IPS-15b (cell line): ENCODE measurements at regions not wholly inside any gene's neighbourhood (a gene's known extent, or its start where the extent isn't known, plus 50 kb on each side); places are given as distances from the start of the nearest gene placed in this dataset.
"Not testable (repeated sequence)": the region's sequence is repeated elsewhere in the genome, so short reads cannot be mapped to it uniquely, and the experiment has no call there.

Experiments used
- H3K27me3 ChIP-seq: one replicate; pipeline ENCODE4 v1.6.1; 2013; ENCODE audit warnings: low read length; ENCODE audit not compliant: control insufficient read depth, insufficient read depth
- H3K36me3 ChIP-seq: one replicate; pipeline ENCODE4 v1.6.1; 2013; ENCODE audit warnings: low read length; ENCODE audit not compliant: control insufficient read depth, insufficient read depth
- H3K4me1 ChIP-seq: one replicate; pipeline ENCODE4 v1.6.1; 2013; ENCODE audit warnings: mild to moderate bottlenecking, low read length; ENCODE audit not compliant: control insufficient read depth, insufficient read depth
- H3K4me3 ChIP-seq: one replicate; pipeline ENCODE4 v1.5.1; 2013; ENCODE audit warnings: low read depth, low read length
- H3K9ac ChIP-seq: one replicate; pipeline ENCODE4 v1.6.1; 2013; ENCODE audit warnings: low read depth, mild to moderate bottlenecking, low read length
- H3K9me3 ChIP-seq: one replicate; pipeline ENCODE4 v1.6.1; 2013; ENCODE audit warnings: mild to moderate bottlenecking, low read length; ENCODE audit not compliant: control insufficient read depth, insufficient read depth

DNA sequence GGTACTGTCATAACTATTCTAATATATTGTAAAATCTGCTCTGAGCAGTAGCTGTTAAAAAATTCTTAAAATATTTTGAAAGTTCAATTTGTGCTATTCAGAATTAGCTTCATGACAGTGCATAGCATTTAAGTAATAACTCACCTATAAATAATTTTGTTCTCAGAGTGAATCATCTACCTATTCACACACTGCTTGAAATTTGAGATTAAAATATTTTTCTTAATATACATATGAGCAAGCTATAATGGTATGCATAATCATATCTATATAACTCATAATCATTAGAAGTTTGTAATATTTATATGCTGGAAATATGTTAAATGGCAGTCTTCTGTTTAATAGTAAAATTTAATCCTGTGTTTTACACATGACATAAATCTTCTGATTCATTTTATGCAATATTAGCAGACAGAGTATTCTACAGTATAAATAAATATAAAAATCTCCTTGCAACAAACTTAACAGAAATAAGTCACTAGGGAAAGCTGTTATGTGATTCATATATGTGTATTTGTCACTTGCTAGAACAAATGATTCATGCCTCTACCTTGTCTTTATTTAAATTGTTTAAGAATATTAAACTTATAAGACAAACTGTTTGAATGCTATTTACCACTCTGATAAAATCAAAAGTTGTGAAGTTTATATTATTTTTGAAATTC, 710.8 kb downstream of the PLOD2 start:
- H3K4me3 ChIP-seq: no peak overlapping the region
- no peaks in the 10 kb centered on the region for H3K9me3 ChIP-seq
- H3K4me1 ChIP-seq: no peaks in the 10 kb centered on the region
- H3K27me3 ChIP-seq: no peaks in the 10 kb centered on the region
- no peak overlapping the region for H3K9ac ChIP-seq
- no peaks in the 10 kb centered on the region for H3K36me3 ChIP-seq

DNA sequence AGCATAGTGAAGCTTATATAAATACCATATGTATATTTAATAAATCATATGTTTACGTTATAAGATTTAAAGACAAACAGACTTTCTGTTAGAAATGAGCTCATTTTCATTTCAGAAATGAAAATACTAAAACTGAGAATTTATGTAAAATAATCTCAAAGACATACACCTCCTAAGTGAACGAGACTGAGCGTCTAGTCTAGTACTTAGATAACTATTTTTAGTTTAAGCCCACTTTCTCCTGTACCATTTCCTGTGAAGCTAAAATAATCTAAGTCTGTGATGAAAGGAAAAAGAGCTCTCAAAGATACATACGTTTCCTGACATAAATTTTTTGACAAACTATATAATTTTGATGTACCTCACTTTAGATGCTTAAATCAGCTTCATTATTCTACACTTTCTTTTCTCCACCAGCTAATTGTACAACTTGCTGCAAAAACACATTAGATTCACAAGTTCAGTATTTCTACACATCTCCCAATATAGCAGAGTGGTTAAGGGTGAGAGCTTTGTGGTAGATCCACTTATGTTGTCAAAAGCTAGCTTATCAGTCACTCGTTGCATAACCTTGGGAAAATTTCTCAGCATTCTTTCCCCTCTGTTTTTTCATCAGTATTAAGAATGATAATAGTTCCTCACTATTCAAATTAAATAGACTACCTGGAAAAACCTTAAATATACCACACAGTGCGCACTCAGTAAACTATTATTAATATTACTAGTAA, 703.0 kb downstream of the PLOD2 start:
- Histone ChIP-seq H3K36me3 (no peaks in the 10 kb centered on the region), H3K4me1 (no peaks in the 10 kb centered on the region), H3K4me3 (no peak overlapping the region), H3K9me3 (no peaks in the 10 kb centered on the region), H3K27me3 (no peaks in the 10 kb centered on the region), H3K9ac (no peak overlapping the region)

DNA sequence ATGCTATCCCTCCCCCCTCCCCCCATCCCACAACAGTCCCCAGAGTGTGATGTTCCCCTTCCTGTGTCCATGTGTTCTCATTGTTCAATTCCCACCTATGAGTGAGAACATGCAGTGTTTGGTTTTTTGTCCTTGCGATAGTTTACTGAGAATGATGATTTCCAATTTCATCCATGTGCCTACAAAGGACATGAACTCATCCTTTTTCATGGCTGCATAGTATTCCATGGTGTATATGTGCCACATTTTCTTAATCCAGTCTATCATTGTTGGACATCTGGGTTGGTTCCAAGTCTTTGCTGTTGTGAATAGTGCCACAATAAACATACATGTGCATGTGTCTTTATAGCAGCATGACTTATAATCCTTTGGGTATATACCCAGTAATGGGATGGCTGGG, 701.3 kb downstream of the PLOD2 start:
- not testable (repeated sequence) for H3K4me1 ChIP-seq, H3K9ac ChIP-seq, H3K4me3 ChIP-seq, H3K27me3 ChIP-seq, H3K9me3 ChIP-seq, H3K36me3 ChIP-seq

DNA sequence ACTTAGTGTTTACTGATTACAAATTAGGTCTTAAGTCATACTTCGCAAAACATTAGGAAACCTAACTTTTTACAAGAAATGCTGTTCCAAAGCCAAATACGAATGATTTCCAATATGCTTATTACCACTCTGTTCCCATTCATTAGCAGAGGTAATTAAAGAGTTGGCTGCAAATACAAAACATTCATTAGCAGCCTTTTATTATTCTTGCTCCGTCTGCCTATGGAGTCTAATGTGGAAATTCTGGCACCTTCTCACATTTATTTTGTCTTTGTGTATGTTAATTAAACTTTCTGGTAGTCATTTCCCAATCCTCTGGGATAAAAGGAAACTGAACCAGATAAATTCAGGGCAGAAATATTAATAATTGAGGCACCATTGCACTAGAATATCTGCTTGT, 689.0 kb downstream of the PLOD2 start:
- no peak overlapping the region for H3K4me3 ChIP-seq
- no peaks in the 10 kb centered on the region for H3K4me1 ChIP-seq
- no peaks in the 10 kb centered on the region for H3K9me3 ChIP-seq
- no peaks in the 10 kb centered on the region for H3K36me3 ChIP-seq
- H3K9ac ChIP-seq: no peak overlapping the region
- H3K27me3 ChIP-seq: no peaks in the 10 kb centered on the region

DNA sequence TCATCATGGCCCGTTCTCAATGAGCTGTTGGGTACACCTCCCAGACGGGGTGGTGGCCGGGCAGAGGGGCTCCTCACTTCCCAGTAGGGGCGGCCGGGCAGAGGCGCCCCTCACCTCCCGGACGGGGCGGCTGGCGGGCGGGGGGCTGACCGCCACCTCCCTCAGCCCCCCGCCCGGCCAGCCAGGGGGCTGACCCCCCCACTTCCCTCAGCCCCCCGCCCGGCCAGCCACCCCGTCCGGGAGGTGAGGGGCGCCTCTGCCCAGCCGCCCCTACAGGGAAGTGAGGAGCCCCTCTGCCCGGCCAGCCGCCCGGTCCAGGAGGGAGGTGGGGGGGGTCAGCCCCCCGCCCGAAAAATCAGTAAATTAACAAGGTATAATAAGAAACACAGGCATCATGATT, 678.2 kb downstream of the PLOD2 start:
- H3K9me3 ChIP-seq, H3K4me3 ChIP-seq, H3K4me1 ChIP-seq, H3K27me3 ChIP-seq, H3K9ac ChIP-seq, H3K36me3 ChIP-seq: not testable (repeated sequence)

DNA sequence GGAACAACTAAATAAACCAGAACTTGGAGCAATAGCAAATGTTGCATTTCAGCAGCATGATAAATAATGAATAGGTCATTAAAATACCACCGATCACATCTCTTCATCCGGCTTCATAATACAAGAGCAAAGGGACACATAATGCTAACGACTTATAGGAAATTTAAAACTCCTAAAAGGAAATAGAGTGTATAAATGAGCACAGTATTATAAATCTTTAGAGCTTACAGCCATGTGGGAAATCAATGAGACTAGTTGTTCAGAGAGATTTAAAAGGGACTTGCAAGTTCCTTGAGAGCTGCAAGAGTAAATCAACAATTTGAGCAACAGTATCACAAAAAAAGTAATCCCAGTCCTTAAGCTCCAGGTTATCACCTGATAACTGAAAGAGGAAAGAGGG, 677.0 kb downstream of the PLOD2 start:
- H3K9me3 ChIP-seq: no peaks in the 10 kb centered on the region
- H3K27me3 ChIP-seq: no peaks in the 10 kb centered on the region
- H3K4me3 ChIP-seq: no peak overlapping the region
- H3K36me3 ChIP-seq: no peaks in the 10 kb centered on the region
- H3K4me1 ChIP-seq: no peaks in the 10 kb centered on the region
- H3K9ac ChIP-seq: no peak overlapping the region

DNA sequence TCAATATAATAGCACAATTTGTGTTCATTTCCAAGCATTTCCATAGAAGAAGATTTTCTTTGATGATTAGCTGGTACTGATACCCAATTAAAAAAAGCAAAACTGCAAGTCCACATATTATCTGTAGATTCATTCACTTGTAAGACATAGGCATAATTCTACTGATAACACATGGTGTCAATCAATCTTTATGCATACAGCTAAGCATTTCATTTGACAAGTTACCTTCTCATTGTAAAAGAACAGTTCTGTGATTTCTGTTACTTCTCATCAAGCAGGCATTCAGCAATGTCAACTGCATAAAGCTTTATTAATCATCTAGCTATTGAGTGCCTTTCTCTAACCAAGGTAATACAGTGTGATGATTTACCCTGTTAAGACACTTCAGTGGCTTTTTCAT, 672.0 kb downstream of the PLOD2 start:
- Histone ChIP-seq H3K4me1 (no peaks in the 10 kb centered on the region), H3K9me3 (no peaks in the 10 kb centered on the region), H3K36me3 (no peaks in the 10 kb centered on the region), H3K27me3 (no peaks in the 10 kb centered on the region), H3K4me3 (no peak overlapping the region), H3K9ac (no peak overlapping the region)

DNA sequence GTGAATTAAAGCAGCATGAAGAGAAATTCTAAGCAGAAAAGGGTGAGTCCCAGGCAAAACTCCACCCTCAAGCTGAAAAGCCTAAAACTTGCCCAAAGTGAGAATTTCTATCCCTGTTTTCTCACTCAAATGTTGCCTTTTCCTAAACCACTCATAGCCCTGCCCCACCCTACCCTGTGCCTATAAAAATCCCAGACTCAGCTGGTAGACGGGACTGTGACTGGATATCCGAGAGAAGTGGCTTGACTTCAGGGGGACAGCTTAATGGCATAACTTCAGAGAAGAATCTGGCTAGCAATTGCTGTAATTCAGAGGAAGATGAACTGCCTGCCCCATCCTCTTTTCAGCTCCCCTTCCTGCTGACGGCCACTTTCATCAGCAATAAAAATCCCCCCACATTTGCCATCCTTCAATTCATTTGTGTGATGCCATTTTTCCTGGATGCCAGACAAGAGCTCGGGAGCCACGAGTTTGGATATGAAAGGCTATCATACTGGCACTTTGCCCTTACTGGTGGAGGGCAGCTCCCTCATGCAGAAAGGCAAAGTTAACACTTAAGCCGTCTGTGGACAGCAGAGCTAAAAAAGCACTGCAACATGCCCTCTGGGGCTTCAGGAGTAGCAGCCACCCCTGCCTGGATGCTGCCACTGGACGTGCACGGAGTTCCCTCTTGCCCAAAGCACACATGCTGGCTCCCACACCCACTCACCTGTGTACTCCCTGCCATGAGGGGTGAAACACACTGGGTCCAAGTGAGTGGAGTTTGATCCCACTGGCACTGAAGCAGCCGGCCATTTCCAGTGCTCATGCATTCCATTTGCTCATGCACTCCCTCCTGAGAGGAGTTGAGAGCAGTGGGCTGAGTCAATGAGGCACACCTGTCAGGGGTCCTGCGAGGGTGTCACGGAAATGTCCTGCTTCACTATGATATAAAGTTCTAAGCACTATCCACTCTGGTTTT, 670.6 kb downstream of the PLOD2 start:
- Histone ChIP-seq H3K27me3 (no peaks in the 10 kb centered on the region), H3K4me1 (no peaks in the 10 kb centered on the region), H3K9me3 (no peaks in the 10 kb centered on the region), H3K4me3 (no peak overlapping the region), H3K9ac (peak overlapping the region; percentile 42), H3K36me3 (no peaks in the 10 kb centered on the region)

DNA sequence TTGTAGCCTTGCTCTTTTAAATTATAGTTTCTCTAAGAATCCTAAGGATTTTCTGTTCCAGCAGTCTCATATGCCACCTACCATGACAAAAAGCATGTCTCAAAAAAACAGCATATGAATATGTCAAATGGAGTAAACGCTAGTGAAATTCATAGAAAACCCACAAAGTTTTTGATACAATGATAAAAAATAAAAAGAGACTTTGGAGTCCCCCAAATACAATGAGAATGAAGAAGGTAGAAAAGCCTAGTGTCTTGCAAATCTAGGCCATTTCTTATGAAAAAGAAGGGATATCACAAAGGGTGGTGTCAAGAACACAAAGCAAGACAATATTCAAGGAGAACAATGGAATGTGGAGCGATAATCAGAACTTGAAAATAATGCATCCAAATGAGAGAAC, 668.5 kb downstream of the PLOD2 start:
- no peaks in the 10 kb centered on the region for H3K9me3 ChIP-seq
- no peak overlapping the region for H3K4me3 ChIP-seq
- no peaks in the 10 kb centered on the region for H3K4me1 ChIP-seq
- no peaks in the 10 kb centered on the region for H3K36me3 ChIP-seq
- no peak overlapping the region for H3K9ac ChIP-seq
- H3K27me3 ChIP-seq: no peaks in the 10 kb centered on the region

DNA sequence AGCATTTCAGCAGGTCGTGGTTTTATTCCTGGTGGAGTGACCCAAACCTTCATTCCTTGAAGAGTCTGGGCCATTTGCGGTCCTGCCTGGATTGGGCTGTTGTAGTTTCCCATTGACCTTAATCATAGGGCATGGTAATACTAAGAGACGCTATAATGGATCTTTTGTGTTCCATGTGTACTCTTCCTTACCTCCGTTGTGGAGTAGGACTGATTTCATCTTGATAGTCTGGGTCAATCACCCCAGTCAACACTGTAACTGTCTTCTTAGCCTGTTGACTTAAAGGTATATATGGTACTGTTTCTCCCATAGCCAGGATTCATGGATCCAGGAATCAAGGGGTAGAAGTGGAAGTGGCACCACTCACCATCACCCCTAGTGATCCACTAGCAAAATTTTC, 643.6 kb downstream of the PLOD2 start:
- H3K9ac ChIP-seq, H3K36me3 ChIP-seq, H3K9me3 ChIP-seq, H3K4me1 ChIP-seq, H3K4me3 ChIP-seq, H3K27me3 ChIP-seq: not testable (repeated sequence)

DNA sequence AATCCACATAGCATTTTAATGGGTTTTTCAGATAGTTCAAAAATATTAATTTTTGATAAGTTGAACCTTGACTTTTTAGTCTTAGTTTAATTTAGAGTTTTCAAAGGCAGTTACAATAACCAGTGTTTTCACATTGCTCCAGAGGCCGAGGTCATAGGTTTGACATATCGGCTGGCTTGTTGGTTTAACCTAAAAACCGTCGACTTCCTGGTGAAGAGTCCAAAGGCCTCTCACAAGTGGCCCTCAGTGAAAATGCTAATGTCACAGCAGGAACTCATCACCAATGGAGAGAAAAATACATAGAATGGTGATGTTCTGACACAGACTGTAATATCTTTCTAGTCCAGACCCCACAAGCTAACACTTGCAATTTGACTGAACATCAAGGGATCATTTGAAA, 642.3 kb downstream of the PLOD2 start:
- no peak overlapping the region for H3K4me3 ChIP-seq
- no peaks in the 10 kb centered on the region for H3K36me3 ChIP-seq
- H3K4me1 ChIP-seq: no peaks in the 10 kb centered on the region
- H3K27me3 ChIP-seq: no peaks in the 10 kb centered on the region
- no peaks in the 10 kb centered on the region for H3K9me3 ChIP-seq
- no peak overlapping the region for H3K9ac ChIP-seq
